H1 (cell line): ENCODE measurements at regions not wholly inside any gene's neighbourhood (a gene's known extent, or its start where the extent isn't known, plus 50 kb on each side); places are given as distances from the start of the nearest gene placed in this dataset.

Experiments
- CTCF ChIA-PET: fragments of 300-600 bp; sonication (Branson Sonifier 250); formaldehyde crosslinking; loops from one replicate; lab custom pipeline; 2021; ENCODE audit not compliant: partially characterized antibody; lab: Charles Lee
- POLR2A ChIA-PET: fragments of 300-600 bp; sonication (Branson Sonifier 250); formaldehyde crosslinking; loops from one replicate; lab custom pipeline; 2021; ENCODE audit warnings: inconsistent platforms; ENCODE audit not compliant: partially characterized antibody; lab: Charles Lee
- DNase-seq, 2 experiments: peaks; one replicate each; pipeline versions ENCODE4 v3.0.0 to v3.0.0-alpha.2; 2010 to 2022; ENCODE audit warnings: low spot score in 2 of 2, low read depth in 1 of 2, mixed read lengths in 1 of 2
- FAIRE-seq: peaks from 2 replicates; lab custom pipeline; 2011; peaks lifted over from hg19 to GRCh38; lab: Jason Lieb, UNC
- H2AFZ ChIP-seq: 2 replicates; pipeline ENCODE4 v1.8.1; 2012; ENCODE audit warnings: low read length, inconsistent platforms
- H2AK5ac ChIP-seq: 2 replicates; pipeline ENCODE4 v1.6.1; 2013; ENCODE audit warnings: low read depth, low read length
- H2BK120ac ChIP-seq: replicated peaks from 2 replicates; pipeline ENCODE3; 2013; ENCODE audit warnings: low read depth, low read length, inconsistent platforms
- H2BK12ac ChIP-seq: 2 replicates; pipeline ENCODE4 v1.6.1; 2013; ENCODE audit warnings: low read depth, low read length
- H2BK15ac ChIP-seq: 2 replicates; pipeline ENCODE4 v1.6.1; 2013; ENCODE audit warnings: low read length
- H2BK20ac ChIP-seq: 2 replicates; pipeline ENCODE4 v1.6.1; 2013; ENCODE audit warnings: low read length
- H2BK5ac ChIP-seq: 2 replicates; pipeline ENCODE4 v1.6.1; 2013; ENCODE audit warnings: low read depth, low read length
- H3K14ac ChIP-seq: 2 replicates; pipeline ENCODE4 v1.6.1; 2013; ENCODE audit warnings: inconsistent platforms; ENCODE audit not compliant: insufficient read length
- H3K18ac ChIP-seq: 2 replicates; pipeline ENCODE4 v1.6.1; 2013; ENCODE audit warnings: low read length; ENCODE audit errors: extremely low read depth
- H3K23ac ChIP-seq: 2 replicates; pipeline ENCODE4 v1.6.1; 2013; ENCODE audit warnings: inconsistent platforms; ENCODE audit not compliant: insufficient read length
- H3K23me2 ChIP-seq: 2 replicates; pipeline ENCODE4 v1.6.1; 2013; ENCODE audit warnings: low read depth, low read length
- H3K27ac ChIP-seq: 2 replicates; pipeline ENCODE4 v1.6.1; 2011; ENCODE audit warnings: low read depth, low read length, inconsistent platforms
- H3K27me3 ChIP-seq, 4 experiments: replicated peaks in 1 of 4; 1 replicate in 1 of 4; 2 replicates in 3 of 4; pipeline versions ENCODE4 v1.6.1 to v1.8.1; 2011 to 2013; ENCODE audit warnings: low read length in 3 of 4, mild to moderate bottlenecking in 3 of 4, inconsistent platforms in 2 of 4, mixed read lengths in 2 of 4, moderate library complexity in 1 of 4; ENCODE audit not compliant: control insufficient read depth in 3 of 4, insufficient read depth in 3 of 4; ENCODE audit errors: extremely low read depth in 1 of 4
- H3K36me3 ChIP-seq, 4 experiments: 2 replicates each; pipeline versions ENCODE4 v1.6.1 to v1.8.1; 2011 to 2013; ENCODE audit warnings: mild to moderate bottlenecking in 4 of 4, low read length in 3 of 4, moderate library complexity in 2 of 4, control low read depth in 1 of 4, inconsistent platforms in 1 of 4; ENCODE audit not compliant: insufficient read depth in 4 of 4, control insufficient read depth in 2 of 4
- H3K4ac ChIP-seq: replicated peaks from 2 replicates; pipeline ENCODE3; 2013; ENCODE audit warnings: low read length, low read depth, mixed read lengths, inconsistent platforms; ENCODE audit not compliant: insufficient read length
- H3K4me1 ChIP-seq, 4 experiments: replicated peaks in 1 of 4; 1 replicate in 1 of 4; 2 replicates in 3 of 4; pipeline versions ENCODE4 v1.6.1 to v1.8.1; 2011 to 2013; ENCODE audit warnings: low read length in 3 of 4, inconsistent platforms in 2 of 4, mixed read lengths in 1 of 4; ENCODE audit not compliant: insufficient read depth in 4 of 4, control insufficient read depth in 3 of 4
- H3K4me2 ChIP-seq, 2 experiments: 2 replicates each; pipeline versions ENCODE4 v1.6.1 to v1.8.1; 2011 to 2013; ENCODE audit warnings: low read depth in 2 of 2, low read length in 2 of 2, control low read depth in 1 of 2, inconsistent platforms in 1 of 2, mild to moderate bottlenecking in 1 of 2; ENCODE audit not compliant: insufficient read depth in 1 of 2
- H3K4me3 ChIP-seq, 4 experiments: fragments of 200-600, 300-600 bp in 1 of 4; sonication (generic), shearing (Covaris generic), sonication (Bioruptor Twin) in 1 of 4; 2 replicates each; pipeline versions ENCODE4 v1.5.1 to v1.8.1; 2011 to 2016; ENCODE audit warnings: low read length in 4 of 4, low read depth in 3 of 4, control low read depth in 2 of 4, inconsistent platforms in 2 of 4, mild to moderate bottlenecking in 2 of 4, mixed read lengths in 1 of 4, moderate library complexity in 1 of 4; ENCODE audit not compliant: insufficient read depth in 2 of 4; ENCODE audit errors: extremely low read depth in 1 of 4
- H3K56ac ChIP-seq: replicated peaks from 2 replicates; pipeline ENCODE3; 2013; ENCODE audit warnings: low read depth, mild to moderate bottlenecking, mixed read lengths, low read length, inconsistent platforms; ENCODE audit not compliant: insufficient read length
- H3K79me1 ChIP-seq: 2 replicates; pipeline ENCODE4 v1.6.1; 2013; ENCODE audit warnings: low read depth, low read length, control low read depth
- H3K79me2 ChIP-seq, 2 experiments: 2 replicates each; pipeline versions ENCODE4 v1.6.1 to v1.8.1; 2012 to 2013; ENCODE audit warnings: low read length in 2 of 2, mild to moderate bottlenecking in 2 of 2, inconsistent platforms in 1 of 2; ENCODE audit not compliant: insufficient read depth in 2 of 2, control insufficient read depth in 1 of 2
- H3K9ac ChIP-seq, 4 experiments: replicated peaks in 1 of 4; 1 replicate in 1 of 4; 2 replicates in 3 of 4; pipeline versions ENCODE4 v1.6.1 to v1.8.1; 2011 to 2013; ENCODE audit warnings: low read depth in 3 of 4, low read length in 3 of 4, control low read depth in 2 of 4, mild to moderate bottlenecking in 2 of 4, moderate library complexity in 2 of 4, inconsistent platforms in 1 of 4; ENCODE audit errors: extremely low read depth in 1 of 4
- H3K9me3 ChIP-seq, 2 experiments: 2 replicates each; pipeline versions ENCODE4 v1.6.1 to v1.8.1; 2012 to 2013; ENCODE audit warnings: mild to moderate bottlenecking in 2 of 2, moderate library complexity in 2 of 2, control low read depth in 1 of 2, inconsistent platforms in 1 of 2, low read depth in 1 of 2, low read length in 1 of 2, mixed read lengths in 1 of 2; ENCODE audit not compliant: insufficient read depth in 2 of 2
- H4K20me1 ChIP-seq, 2 experiments: replicated peaks in 1 of 2; 2 replicates each; pipeline versions ENCODE3 to v1.8.1; 2011 to 2013; ENCODE audit warnings: inconsistent platforms in 2 of 2, low read length in 2 of 2, mild to moderate bottlenecking in 1 of 2; ENCODE audit not compliant: insufficient read depth in 2 of 2, control insufficient read depth in 1 of 2
- H4K5ac ChIP-seq: 2 replicates; pipeline ENCODE4 v1.6.1; 2013; ENCODE audit warnings: low read length, low read depth, mixed read lengths, inconsistent platforms; ENCODE audit not compliant: insufficient read length
- H4K8ac ChIP-seq: 2 replicates; pipeline ENCODE4 v1.8.0; 2013; ENCODE audit warnings: mild to moderate bottlenecking, moderate library complexity, low read length, inconsistent platforms; ENCODE audit not compliant: insufficient read depth; ENCODE audit errors: extremely low read depth
- H4K91ac ChIP-seq: replicated peaks from 2 replicates; pipeline ENCODE3; 2013; ENCODE audit warnings: low read length, mixed read lengths, inconsistent platforms; ENCODE audit not compliant: insufficient read length
- CBX5 ChIP-seq: fragments of 300-800, 300-1000 bp; sonication (generic); IDR thresholded peaks from 2 replicates; pipeline ENCODE4 v1.7.1; 2016; ENCODE audit warnings: antibody characterized with exemption, low read length, low read depth
- EGR1 ChIP-seq: IDR thresholded peaks from 2 replicates; pipeline ENCODE4 v1.6.1; 2011; ENCODE audit warnings: low read depth, low read length, borderline replicate concordance
- EP300 ChIP-seq, 2 experiments: IDR thresholded peaks; 1 replicate in 1 of 2; 2 replicates in 1 of 2; pipeline ENCODE4 v1.6.1; 2011 to 2012; ENCODE audit warnings: low read depth in 2 of 2, low read length in 2 of 2, mild to moderate bottlenecking in 2 of 2, borderline replicate concordance in 1 of 2, inconsistent platforms in 1 of 2, moderate library complexity in 1 of 2
- POLR2A ChIP-seq, 2 experiments: IDR thresholded peaks; 1 replicate in 1 of 2; 2 replicates in 1 of 2; pipeline ENCODE4 v1.6.1; 2011; ENCODE audit warnings: low read depth in 2 of 2, low read length in 2 of 2, mild to moderate bottlenecking in 2 of 2; ENCODE audit errors: control extremely low read depth in 1 of 2
- SIN3A ChIP-seq, 2 experiments: IDR thresholded peaks in 1 of 2; conservative IDR thresholded peaks in 1 of 2; 2 replicates each; pipeline ENCODE4 v1.6.1; 2011 to 2012; ENCODE audit warnings: low read length in 2 of 2, improper control_type of control experiment in 1 of 2, low read depth in 1 of 2, mild to moderate bottlenecking in 1 of 2
- SRF ChIP-seq: IDR thresholded peaks from 2 replicates; pipeline ENCODE4 v1.6.1; 2011; ENCODE audit warnings: mild to moderate bottlenecking, low read depth, low read length, moderate library complexity
- WGBS, 2 experiments: shearing (Covaris generic) in 1 of 2; methylation state at CpG; one replicate each; pipeline versions ENCODE4 v1.1.6 to v1.1.7; 2013 to 2015; ENCODE audit warnings: low lambda C conversion rate in 2 of 2, mixed read lengths in 2 of 2, inconsistent platforms in 1 of 2, low coverage in 1 of 2, missing lambda C conversion rate in 1 of 2; ENCODE audit not compliant: insufficient replicate concordance in 2 of 2, insufficient coverage in 1 of 2, insufficient read length in 1 of 2; ENCODE audit errors: extremely low coverage in 1 of 2, missing lambda C conversion rate in 1 of 2; 5-methylcytosine and 5-hydroxymethylcytosine counted together

DNA sequence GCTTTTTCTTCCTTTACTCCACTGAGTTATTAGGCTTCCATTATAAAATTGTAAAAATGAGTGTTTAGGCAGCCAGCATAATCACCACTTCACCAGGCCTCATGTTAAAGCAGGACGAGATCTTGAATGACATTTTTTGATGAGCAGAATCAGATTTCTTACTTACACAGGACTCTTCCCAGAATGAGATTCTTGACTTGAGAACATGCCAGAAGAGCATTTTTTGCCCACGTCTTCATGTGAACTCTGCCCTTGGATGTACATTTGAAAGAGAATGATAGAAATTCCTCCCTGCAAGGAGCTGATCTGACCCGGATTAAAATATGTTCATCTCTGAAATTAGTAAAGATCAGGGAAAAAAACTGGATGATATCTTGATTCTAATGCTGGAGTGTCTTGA is 212.1 kb upstream of the ADRA1B start:
- Histone ChIP-seq H2AK5ac (no peak overlapping the region), H3K27me3 (no peaks in the 10 kb centered on the region), H3K18ac (no peak overlapping the region), H3K27ac (no peak overlapping the region), H3K79me2 (no peaks in the 10 kb centered on the region), H4K5ac (no peak overlapping the region), H2BK12ac (no peak overlapping the region), H3K9me3 (peaks cover 7 to 16% of the 10 kb centered on the region in 2 experiments; a peak in 3 of 4 replicates), H3K4me2 (no peak overlapping the region), H4K91ac (no peak overlapping the region), H3K14ac (no peak overlapping the region), H2BK5ac (no peak overlapping the region), H2BK20ac (no peak overlapping the region), H3K23ac (no peak overlapping the region), H3K79me1 (no peaks in the 10 kb centered on the region), H3K36me3 (no peaks in the 10 kb centered on the region), H4K8ac (no peak overlapping the region), H3K4me3 (no peak overlapping the region), H2BK15ac (no peak overlapping the region), H2BK120ac (no peak overlapping the region), H4K20me1 (no peaks in the 10 kb centered on the region), H3K4ac (no peak overlapping the region), H3K56ac (no peak overlapping the region), H2AFZ (no peak overlapping the region), H3K23me2 (no peaks in the 10 kb centered on the region), H3K9ac (no peak overlapping the region), H3K4me1 (no peaks in the 10 kb centered on the region)
- no peak for DNase-seq
- ChIA-PET CTCF (interaction anchor here (1.0 to 2.1 kb wide), 4 partner anchors 18 to 260 kb away, joined by 3 to 6 read pairs (median 3); no protein-coding TSS in a partner anchor), POLR2A (no interaction called here)
- WGBS, 2 experiments: 85% methylated on average over 3 of the region's 3 CpGs; no CpG with 5 or more reads in 1 of the 2 experiments
- no peak for FAIRE-seq
- TF ChIP-seq EGR1: no peak
- TF ChIP-seq EP300 (IDR thresholded peaks at IDR 0.05; ENCODE audit: borderline replicate concordance in 1 of 2, low read depth in 2 of 2, low read length in 2 of 2): no peak
- no peak for TF ChIP-seq SRF
- no peak for TF ChIP-seq CBX5
- TF ChIP-seq POLR2A (IDR thresholded peaks at IDR 0.05; ENCODE audit: control extremely low read depth in 1 of 2, low read depth in 2 of 2, low read length in 2 of 2): no peak
- no peak for TF ChIP-seq SIN3A (conservative IDR thresholded peaks at IDR 0.05 in 1 of 2, IDR thresholded peaks at IDR 0.05 in 1 of 2; ENCODE audit: low read depth in 1 of 2, low read length in 2 of 2)
